Smooth muscle cell (in vitro differentiated cells): ENCODE measurements at regions not wholly inside any gene's neighbourhood (a gene's known extent, or its start where the extent isn't known, plus 50 kb on each side); places are given as distances from the start of the nearest gene placed in this dataset.

Experiments used
- DNase-seq: peaks from one replicate; lab custom pipeline; 2025; ENCODE audit not compliant: unreplicated experiment; lab: John Stamatoyannopoulos, UW
- H2AFZ ChIP-seq: fragments of 200-600 bp; sonication (generic); 2 replicates; pipeline ENCODE4 v1.6.0; 2016; ENCODE audit warnings: antibody characterized with exemption, low read depth, mild to moderate bottlenecking
- H3F3A ChIP-seq: fragments of 200-600 bp; sonication (generic); 2 replicates; pipeline ENCODE4 v1.6.0; 2017; ENCODE audit warnings: antibody characterized with exemption, low read depth
- H3K27ac ChIP-seq: fragments of 200-600 bp; sonication (generic); 2 replicates; pipeline ENCODE4 v1.5.1; 2016; ENCODE audit warnings: low read depth, mild to moderate bottlenecking
- H3K27me3 ChIP-seq: fragments of 200-600 bp; sonication (generic); 2 replicates; pipeline ENCODE4 v1.6.1; 2016; ENCODE audit warnings: low read depth, mild to moderate bottlenecking
- H3K36me3 ChIP-seq: fragments of 200-600 bp; sonication (generic); 2 replicates; pipeline ENCODE4 v1.5.1; 2016; ENCODE audit warnings: low read depth
- H3K4me1 ChIP-seq: fragments of 200-600 bp; sonication (generic); 2 replicates; pipeline ENCODE4 v1.5.1; 2016; ENCODE audit warnings: low read depth
- H3K4me2 ChIP-seq: fragments of 200-600 bp; sonication (generic); 2 replicates; pipeline ENCODE4 v1.6.0; 2016; ENCODE audit warnings: mild to moderate bottlenecking
- H3K4me3 ChIP-seq: fragments of 200-600 bp; sonication (generic); 2 replicates; pipeline ENCODE4 v1.5.1; 2016; ENCODE audit warnings: mild to moderate bottlenecking
- H3K79me2 ChIP-seq: fragments of 200-600 bp; sonication (generic); 2 replicates; pipeline ENCODE4 v1.6.0; 2016; ENCODE audit warnings: low read depth, mild to moderate bottlenecking
- H3K9ac ChIP-seq: fragments of 200-600 bp; sonication (generic); 2 replicates; pipeline ENCODE4 v1.6.0; 2016; ENCODE audit warnings: low read depth
- H3K9me3 ChIP-seq: fragments of 200-600 bp; sonication (generic); replicated peaks from 2 replicates; pipeline ENCODE4 v1.5.1; 2016; ENCODE audit warnings: low read depth
- H4K20me1 ChIP-seq: fragments of 200-600 bp; sonication (generic); 2 replicates; pipeline ENCODE4 v1.6.0; 2016; ENCODE audit warnings: low read depth
- CTCF ChIP-seq: fragments of 200-600 bp; sonication (generic); IDR thresholded peaks from 2 replicates; pipeline ENCODE4 v1.5.1; 2017; ENCODE audit warnings: borderline replicate concordance, mild to moderate bottlenecking, antibody characterized with exemption; ENCODE audit not compliant: insufficient read depth, poor library complexity, severe bottlenecking
- WGBS: methylation state at CpG from one replicate; pipeline ENCODE4 v1.1.7; 2016; ENCODE audit warnings: low lambda C conversion rate; 5-methylcytosine and 5-hydroxymethylcytosine counted together

GRCh38 chr10:113347508-113347907 lies 205.3 kb upstream of the HABP2 start:
- Histone ChIP-seq H3K36me3 (no peaks in the 10 kb centered on the region), H3K27me3 (peaks cover 11% of the 10 kb centered on the region), H2AFZ (no peak overlapping the region), H3K79me2 (no peaks in the 10 kb centered on the region), H4K20me1 (no peaks in the 10 kb centered on the region), H3K4me1 (peaks cover 17% of the 10 kb centered on the region), H3K9me3 (no peaks in the 10 kb centered on the region), H3K9ac (no peak overlapping the region), H3K4me3 (no peak overlapping the region), H3K4me2 (no peak overlapping the region), H3K27ac (no peak overlapping the region), H3F3A (no peaks in the 10 kb centered on the region)
- WGBS = 78% methylated on average over 4 of the region's 4 CpGs
- no peak for TF ChIP-seq CTCF
- DNase-seq = no peak

DNA sequence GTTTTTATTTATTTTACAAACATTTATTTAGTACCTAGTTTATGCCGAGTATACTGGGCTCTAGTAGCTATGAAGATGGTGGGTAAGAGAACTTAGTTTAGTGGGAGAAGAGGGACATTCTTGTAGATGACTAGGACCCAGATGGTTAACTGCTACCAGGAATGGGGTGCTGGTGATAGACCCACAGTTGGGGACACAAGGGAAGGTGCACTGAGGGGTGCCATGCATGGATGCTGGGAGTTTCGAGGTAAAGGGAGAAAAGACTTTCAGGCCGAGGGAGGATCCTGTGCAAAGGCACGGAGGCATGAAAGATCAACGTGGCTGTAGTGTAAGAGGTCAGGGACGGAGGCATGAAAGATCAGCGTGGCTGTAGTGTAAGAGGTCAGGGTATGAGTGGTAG lies 204.2 kb upstream of the HABP2 start:
- Histone ChIP-seq H4K20me1 (no peaks in the 10 kb centered on the region), H3K27me3 (peaks cover 16% of the 10 kb centered on the region), H3K27ac (no peak overlapping the region), H3K36me3 (no peaks in the 10 kb centered on the region), H2AFZ (no peak overlapping the region), H3K79me2 (no peaks in the 10 kb centered on the region), H3K4me3 (no peak overlapping the region), H3K9ac (no peak overlapping the region), H3K4me1 (peaks cover 17% of the 10 kb centered on the region), H3K9me3 (no peaks in the 10 kb centered on the region), H3K4me2 (no peak overlapping the region), H3F3A (no peaks in the 10 kb centered on the region)
- no peak for TF ChIP-seq CTCF
- 94% methylated on average over 7 of the region's 7 CpGs for WGBS
- no peak for DNase-seq

DNA sequence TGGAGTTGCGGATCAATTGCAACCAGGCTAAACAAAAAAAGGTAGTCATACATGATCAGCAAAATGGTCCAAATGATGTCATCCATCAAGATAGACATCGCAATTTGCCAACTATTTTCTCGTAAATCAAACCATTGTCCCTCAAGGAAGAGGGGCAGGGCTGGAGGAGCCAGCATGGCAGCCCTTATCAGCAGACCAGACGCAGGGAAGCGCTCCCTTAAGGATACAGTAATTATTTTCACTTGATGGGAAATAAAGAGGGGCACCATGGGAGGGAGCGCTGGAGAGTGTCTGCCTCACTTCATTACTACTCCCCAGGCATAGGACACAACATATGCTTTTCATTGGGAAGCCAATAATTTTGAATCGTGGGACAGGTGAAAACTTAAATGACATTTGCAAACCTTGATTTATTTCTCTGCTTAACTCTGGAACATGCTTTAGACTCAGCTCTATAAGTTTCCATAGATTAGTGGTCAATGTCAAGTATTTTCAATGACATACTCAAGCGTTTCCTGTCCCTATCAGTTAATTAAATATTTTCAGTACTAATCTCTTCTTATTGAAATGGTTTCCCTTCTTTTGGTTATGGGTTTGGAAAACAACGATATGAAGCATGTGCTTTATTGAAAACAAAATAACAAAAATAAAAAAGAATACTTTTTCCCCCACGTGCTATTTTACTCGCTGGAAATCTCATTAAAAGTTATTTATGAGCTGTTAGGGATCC lies 202.4 kb upstream of the HABP2 start:
- no peak overlapping the region for H3K27ac ChIP-seq
- H3K27me3 ChIP-seq = peaks cover 16% of the 10 kb centered on the region
- H3K4me1 ChIP-seq = peaks cover 17% of the 10 kb centered on the region
- no peaks in the 10 kb centered on the region for H3K79me2 ChIP-seq
- H3K9me3 ChIP-seq = no peaks in the 10 kb centered on the region
- H3F3A ChIP-seq = no peaks in the 10 kb centered on the region
- no peak for TF ChIP-seq CTCF
- no peak for DNase-seq
- WGBS = 39% methylated on average over 11 of the region's 11 CpGs
- H4K20me1 ChIP-seq = no peaks in the 10 kb centered on the region
- H3K4me3 ChIP-seq = no peak overlapping the region
- no peaks in the 10 kb centered on the region for H3K36me3 ChIP-seq
- no peak overlapping the region for H3K4me2 ChIP-seq
- H3K9ac ChIP-seq = no peak overlapping the region
- no peak overlapping the region for H2AFZ ChIP-seq

- H3K36me3 ChIP-seq = no peaks in the 10 kb centered on the region
- no peaks in the 10 kb centered on the region for H3K4me1 ChIP-seq
- no peaks in the 10 kb centered on the region for H4K20me1 ChIP-seq
- H2AFZ ChIP-seq = no peak overlapping the region
- no peaks in the 10 kb centered on the region for H3K79me2 ChIP-seq
- no peak overlapping the region for H3K4me3 ChIP-seq
- no peaks in the 10 kb centered on the region for H3F3A ChIP-seq
- peaks cover 5% of the 10 kb centered on the region for H3K27me3 ChIP-seq
- no peak overlapping the region for H3K4me2 ChIP-seq
- no peak overlapping the region for H3K9ac ChIP-seq
- no peak for DNase-seq
- no peak overlapping the region for H3K27ac ChIP-seq
- no peak for TF ChIP-seq CTCF
- no peaks in the 10 kb centered on the region for H3K9me3 ChIP-seq
- WGBS = 70% methylated on average over 3 of the region's 3 CpGs
These were observed 198.1 kb upstream of the HABP2 start for GRCh38 chr10:113354711-113355110.
